Stimulated activated CD8-positive, alpha-beta memory T cell treated with anti-CD3 and anti-CD28 coated beads, Interleukin-12 subunit alpha, Interleukin-12 subunit beta, amount 100 ng/mL, for 24 hours (primary cell): ENCODE measurements at regions not wholly inside any gene's neighbourhood (a gene's known extent, or its start where the extent isn't known, plus 50 kb on each side); places are given as distances from the start of the nearest gene placed in this dataset.
"Not testable (repeated sequence)": the region's sequence is repeated elsewhere in the genome, so short reads cannot be mapped to it uniquely, and the experiment has no call there.

ENCODE experiments used
- DNase-seq: peaks from one replicate; pipeline ENCODE4 v3.0.0-alpha.2; 2020; ENCODE audit errors: extremely low read depth

GRCh38 chr6:140464720-140465119 is 1090.3 kb upstream of the CITED2 start:
- no peak for DNase-seq

- DNase-seq: no peak
These were observed 1088.9 kb upstream of the CITED2 start for GRCh38 chr6:140463312-140463710.

- no peak for DNase-seq
These were observed 1088.2 kb upstream of the CITED2 start for GRCh38 chr6:140462453-140463311.

GRCh38 chr6:140462076-140462452 is 1087.6 kb upstream of the CITED2 start:
- no peak for DNase-seq

GRCh38 chr6:140460267-140460666 is 1085.8 kb upstream of the CITED2 start:
- no peak for DNase-seq

GRCh38 chr6:140459209-140459608 is 1084.8 kb upstream of the CITED2 start:
- no peak for DNase-seq

GRCh38 chr6:140446241-140446640 is 1071.8 kb upstream of the CITED2 start:
- DNase-seq: no peak

- DNase-seq: no peak
These were observed 1071.1 kb upstream of the CITED2 start for GRCh38 chr6:140445474-140446004.

GRCh38 chr6:140443112-140443511 is 1068.7 kb upstream of the CITED2 start:
- DNase-seq: not testable (repeated sequence)

GRCh38 chr6:140441256-140441655 is 1066.8 kb upstream of the CITED2 start:
- DNase-seq: no peak

GRCh38 chr6:140440223-140440835 is 1065.9 kb upstream of the CITED2 start:
- DNase-seq: no peak

GRCh38 chr6:140438346-140438735 is 1063.9 kb upstream of the CITED2 start:
- DNase-seq: no peak

GRCh38 chr6:140437619-140438345 is 1063.3 kb upstream of the CITED2 start:
- DNase-seq: no peak

GRCh38 chr6:140436023-140436811 is 1061.8 kb upstream of the CITED2 start:
- DNase-seq: no peak

- no peak for DNase-seq
These were observed 1060.3 kb upstream of the CITED2 start for GRCh38 chr6:140434761-140435160.

GRCh38 chr6:140433072-140433471 is 1058.6 kb upstream of the CITED2 start:
- DNase-seq: no peak

- no peak for DNase-seq
These were observed 1053.4 kb upstream of the CITED2 start for GRCh38 chr6:140427842-140428241.

GRCh38 chr6:140414966-140415620 is 1040.6 kb upstream of the CITED2 start:
- DNase-seq: no peak

GRCh38 chr6:140403020-140403419 is 1028.6 kb upstream of the CITED2 start:
- DNase-seq: no peak

- DNase-seq: no peak
These were observed 1027.3 kb upstream of the CITED2 start for GRCh38 chr6:140401761-140402160.

- DNase-seq: no peak
These were observed 1023.6 kb upstream of the CITED2 start for GRCh38 chr6:140398076-140398475.
